ENCODE measurements at regions not wholly inside any gene's neighbourhood (a gene's known extent, or its start where the extent isn't known, plus 50 kb on each side); places are given as distances from the start of the nearest gene placed in this dataset.

DNA sequence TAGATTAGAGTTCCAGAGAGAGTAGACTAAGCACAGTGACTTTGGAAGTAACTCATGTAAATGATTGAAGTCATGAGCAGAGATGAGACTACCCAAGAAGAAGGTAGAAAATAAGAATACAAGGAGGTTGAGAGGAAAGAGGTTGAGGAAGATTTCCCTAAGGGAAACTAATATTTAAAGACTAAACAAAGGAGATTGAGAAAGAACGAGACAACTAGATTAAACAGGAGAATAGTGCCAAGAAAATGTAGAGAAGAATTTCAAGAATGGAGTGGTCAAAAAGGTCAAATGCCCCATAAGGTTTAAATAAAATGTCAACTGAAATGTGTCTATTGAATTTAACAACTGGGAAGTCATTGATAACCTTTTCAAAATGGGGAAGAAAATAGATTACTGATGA lies 59.0 kb downstream of the RPS29 start:
- no peak for DNase-seq

DNA sequence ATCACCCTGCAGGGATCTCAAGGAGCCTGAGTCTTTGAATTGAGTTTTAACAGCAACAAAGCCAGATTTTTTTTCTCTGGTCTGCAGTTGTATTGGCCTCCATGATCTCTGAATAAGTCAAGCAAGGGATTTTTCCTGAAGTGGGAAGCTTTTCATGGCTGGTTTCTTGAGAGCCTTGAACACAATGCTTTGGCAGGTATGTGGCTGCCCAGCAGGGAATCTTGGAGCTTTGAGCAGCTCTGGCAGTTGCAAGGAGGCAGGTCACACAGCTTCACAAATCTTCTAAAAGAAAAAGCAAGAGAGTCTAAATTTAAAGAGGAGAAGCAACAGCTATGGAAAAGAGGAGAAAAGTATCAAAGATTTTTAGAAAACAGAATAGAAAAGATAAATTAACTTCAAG lies 60.1 kb downstream of the RPS29 start:
- no peak for DNase-seq

GRCh38 chr14:49516286-49516685 lies 69.9 kb downstream of the RPS29 start:
- no peak for DNase-seq

- no peak for DNase-seq
These were observed 73.6 kb downstream of the RPS29 start for GRCh38 chr14:49512571-49512970.

DNA sequence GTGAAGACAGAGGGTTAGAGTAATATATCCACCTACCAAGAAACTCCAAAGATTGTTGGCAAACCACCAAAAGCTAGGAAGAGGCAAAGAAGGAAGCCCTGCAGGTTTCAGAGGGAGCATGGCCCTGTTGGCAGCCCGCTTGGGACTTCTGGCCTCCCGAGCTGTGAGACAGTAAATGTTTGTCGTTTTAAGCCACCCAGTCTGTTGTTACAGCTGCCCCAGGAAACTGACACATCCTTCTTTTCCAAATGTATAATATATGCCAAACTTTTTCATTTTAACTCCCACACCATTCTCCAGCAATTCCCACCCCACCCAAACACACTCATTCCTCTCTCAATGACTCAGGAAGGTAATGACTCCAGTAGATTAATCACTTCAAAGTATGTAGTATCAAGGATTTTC lies 74.0 kb downstream of the RPS29 start:
- DNase-seq = no peak

GRCh38 chr14:49508124-49508523 lies 78.1 kb downstream of the RPS29 start:
- DNase-seq = no peak

GRCh38 chr14:49506650-49507049 lies 79.5 kb downstream of the RPS29 start:
- no peak for DNase-seq

DNA sequence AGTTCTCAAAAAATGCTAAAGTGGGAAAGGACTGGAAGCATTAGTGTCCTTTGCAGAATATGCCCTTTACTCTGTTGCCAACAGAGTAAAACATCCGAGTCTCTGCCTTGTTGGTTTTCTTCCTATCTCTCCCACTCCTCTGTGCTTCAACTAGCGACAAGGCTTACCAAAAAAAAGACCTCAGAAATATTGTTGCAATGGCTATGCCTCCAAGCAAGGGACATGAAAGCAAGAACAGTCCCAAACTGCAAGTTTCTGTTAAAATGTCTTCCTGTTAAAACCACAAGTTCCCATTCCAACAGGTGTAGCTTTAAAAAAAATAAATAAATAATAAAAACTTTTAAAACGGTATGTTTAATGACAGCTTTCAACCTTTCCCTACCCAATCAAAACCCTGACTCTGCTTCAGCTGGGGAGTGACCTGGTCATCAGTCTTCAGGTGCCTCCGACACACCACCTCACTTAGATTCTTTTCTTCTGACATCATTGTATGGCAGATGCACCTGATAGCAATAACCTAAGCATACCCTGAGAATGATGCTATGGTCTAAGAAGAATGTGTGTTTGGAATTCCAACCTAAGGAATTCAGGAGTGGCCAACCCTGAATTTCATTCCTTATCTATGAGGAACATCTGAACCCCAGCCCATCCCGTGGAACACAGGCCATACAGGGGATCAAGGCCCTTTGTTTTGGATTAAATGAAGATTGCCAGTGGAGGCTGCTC lies 81.0 kb downstream of the RPS29 start:
- no peak for DNase-seq

DNA sequence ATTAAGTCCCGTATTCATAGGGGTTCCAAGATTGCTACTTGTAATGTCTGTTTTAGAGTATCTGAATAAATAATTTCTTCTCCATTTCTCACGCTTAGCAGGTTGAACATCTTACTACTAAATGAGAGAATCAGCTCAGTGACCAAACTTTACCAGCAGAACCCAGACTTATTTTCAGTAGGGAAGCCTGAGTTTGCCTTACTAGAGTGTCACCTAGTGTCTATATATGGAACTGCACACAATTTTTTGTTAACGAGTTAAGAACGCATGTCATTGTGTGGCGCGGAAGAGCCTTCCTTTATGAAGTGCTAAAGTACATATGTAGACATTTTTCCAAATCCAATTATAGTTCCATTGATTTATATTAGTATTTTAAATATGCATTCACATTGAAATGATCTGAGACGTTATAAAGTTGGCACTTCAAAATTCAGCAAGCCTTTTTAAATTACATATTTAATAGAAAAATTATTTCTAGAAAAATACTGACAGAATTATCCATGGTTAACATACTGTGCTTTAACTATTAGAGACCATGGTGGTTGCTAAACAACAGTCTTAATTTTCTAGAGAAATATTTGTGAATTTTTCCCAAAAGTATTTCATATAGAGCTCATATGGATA lies 88.3 kb downstream of the RPS29 start:
- DNase-seq = no peak

DNA sequence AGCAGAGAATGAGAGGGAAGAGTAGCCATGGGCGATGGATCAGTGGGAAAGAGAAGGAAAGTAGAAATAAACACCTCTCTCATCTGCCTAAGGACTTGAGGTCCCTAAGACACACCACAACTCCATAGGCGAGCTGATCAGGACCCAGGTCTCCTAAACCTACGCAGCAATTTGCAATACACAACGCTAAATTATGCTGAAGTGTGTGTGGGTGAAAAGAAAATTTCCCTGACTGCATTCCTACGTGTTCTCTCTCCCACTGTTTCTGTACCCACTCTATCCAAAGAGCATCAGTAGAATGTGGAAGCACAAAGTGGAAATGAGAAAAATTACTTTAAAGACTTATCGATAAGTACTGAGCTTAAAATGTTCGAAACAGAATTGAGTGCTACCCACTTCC lies 88.9 kb downstream of the RPS29 start:
- no peak for DNase-seq

GRCh38 chr14:49494836-49495235 lies 91.3 kb downstream of the RPS29 start:
- no peak for DNase-seq

- no peak for DNase-seq
These were observed 92.6 kb downstream of the RPS29 start for GRCh38 chr14:49493557-49493956.

GRCh38 chr14:49492151-49492550 lies 94.0 kb downstream of the RPS29 start:
- no peak for DNase-seq

DNA sequence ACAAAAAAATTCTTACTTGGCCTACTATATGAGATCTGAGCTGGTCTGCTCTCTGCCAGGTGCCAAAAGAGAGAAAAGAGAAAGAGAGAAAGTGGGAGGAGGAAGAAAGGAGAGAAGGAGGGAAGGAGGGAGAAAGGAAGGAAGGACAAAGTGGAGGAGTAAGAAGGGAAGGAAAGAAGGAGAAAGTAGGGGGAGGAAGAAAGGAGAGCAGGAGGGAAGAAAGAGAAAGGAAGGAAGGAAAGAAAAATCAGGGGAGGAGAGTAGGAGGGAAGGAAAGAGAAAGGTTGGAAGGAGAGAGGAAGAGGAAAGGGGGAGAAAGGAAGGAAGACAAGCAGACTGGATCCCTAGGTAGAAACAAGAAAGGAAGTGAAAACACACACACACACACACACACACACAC lies 96.8 kb downstream of the RPS29 start:
- no peak for DNase-seq

DNA sequence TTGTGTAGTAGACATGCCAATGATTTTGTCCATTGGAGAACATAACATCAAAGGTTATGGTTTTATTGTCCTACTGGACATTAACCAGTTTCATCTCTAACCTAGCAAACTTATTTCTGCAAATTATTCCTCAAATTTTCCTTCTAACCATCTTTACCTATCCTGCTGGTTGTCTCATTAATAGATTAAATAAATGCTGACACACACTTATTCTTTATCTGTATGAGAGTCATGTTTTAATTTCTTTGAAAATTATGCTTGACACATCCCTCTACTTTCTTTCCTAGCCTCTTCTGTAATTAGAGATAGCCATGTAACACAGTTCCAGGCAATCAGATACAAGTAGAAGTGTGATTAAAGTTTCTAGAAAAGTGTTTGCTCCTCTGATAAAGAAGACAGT lies 98.9 kb downstream of the RPS29 start:
- DNase-seq = no peak

DNA sequence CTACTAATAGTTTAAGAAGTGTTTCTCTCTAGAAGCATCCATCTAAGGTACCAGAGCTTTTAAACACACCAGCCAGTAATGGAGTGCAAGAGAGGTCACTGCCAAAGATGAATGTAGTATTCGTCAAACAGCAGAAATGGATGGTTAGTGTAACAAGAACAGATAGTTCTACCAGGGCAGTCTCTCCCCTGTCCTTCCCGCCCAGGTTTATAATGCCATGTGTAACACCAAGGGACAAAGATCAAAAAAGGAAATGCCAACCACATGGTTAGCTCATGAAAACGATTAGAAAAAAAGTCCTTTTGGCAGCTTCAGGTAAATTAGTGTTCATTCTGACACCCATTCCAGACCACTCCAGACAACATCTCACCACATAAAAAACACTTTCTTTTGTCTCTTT lies 100.9 kb downstream of the RPS29 start:
- DNase-seq = no peak

DNA sequence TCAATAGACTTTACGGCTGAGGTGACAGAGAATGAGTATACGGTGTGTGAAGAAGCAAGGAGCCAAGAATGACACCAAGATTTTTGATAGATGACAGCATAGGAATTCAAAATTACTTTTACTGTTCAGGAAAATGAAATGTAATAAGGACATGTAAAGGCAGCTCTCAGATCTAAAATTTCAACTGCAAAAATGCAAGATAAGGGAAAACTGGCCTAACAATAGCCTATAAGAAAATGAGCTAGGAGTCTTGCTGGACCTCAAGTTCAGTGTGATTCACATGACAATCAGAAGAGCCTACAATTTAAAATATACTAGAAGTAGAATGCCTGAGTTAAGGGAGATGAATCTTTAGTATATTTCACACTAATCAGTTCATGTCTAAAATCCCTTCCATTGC lies 102.0 kb downstream of the RPS29 start:
- DNase-seq = no peak

DNA sequence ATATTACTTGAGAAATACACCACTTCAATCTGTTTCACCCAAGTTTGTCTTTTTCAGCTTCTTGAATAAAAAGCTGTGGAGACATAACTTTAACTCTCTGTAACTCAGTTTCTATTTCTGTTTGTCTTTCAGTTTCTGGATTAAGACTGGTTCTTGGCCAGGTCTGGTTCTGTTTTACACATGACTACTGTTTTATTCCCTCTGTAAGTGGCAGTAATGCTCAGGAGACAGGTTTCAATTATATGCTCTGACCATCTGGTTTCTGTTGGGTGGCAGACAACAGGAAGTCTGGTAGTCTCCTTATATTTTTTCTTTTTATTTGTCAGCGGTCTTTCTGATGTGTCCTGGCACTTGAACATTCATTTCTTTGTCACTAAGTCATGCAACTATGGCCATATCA lies 102.9 kb downstream of the RPS29 start:
- DNase-seq = no peak

DNA sequence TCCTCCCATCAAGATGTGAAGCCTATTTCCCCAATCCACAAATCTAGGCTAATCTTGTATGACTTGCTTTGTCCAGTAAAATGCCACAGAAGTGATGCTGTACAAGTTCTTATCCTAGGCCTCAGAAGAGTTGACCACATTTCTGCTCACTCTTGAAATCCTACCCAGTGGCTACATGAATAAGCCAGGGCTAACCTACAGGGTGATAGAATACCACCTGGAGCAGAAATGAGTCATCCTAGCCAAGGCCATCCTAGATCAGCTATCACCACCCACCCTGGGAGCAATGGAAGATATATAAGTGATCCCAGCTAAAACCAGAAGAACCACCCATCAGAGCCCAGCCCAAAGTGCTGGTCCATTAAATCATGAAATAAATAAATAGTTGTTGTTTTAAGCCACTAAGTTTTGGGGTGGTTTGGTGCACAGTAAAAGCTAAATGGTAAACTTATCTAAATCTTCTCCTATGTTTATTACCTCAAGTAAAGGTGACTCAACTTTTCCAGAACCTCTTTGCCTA lies 105.1 kb downstream of the RPS29 start:
- no peak for DNase-seq

DNA sequence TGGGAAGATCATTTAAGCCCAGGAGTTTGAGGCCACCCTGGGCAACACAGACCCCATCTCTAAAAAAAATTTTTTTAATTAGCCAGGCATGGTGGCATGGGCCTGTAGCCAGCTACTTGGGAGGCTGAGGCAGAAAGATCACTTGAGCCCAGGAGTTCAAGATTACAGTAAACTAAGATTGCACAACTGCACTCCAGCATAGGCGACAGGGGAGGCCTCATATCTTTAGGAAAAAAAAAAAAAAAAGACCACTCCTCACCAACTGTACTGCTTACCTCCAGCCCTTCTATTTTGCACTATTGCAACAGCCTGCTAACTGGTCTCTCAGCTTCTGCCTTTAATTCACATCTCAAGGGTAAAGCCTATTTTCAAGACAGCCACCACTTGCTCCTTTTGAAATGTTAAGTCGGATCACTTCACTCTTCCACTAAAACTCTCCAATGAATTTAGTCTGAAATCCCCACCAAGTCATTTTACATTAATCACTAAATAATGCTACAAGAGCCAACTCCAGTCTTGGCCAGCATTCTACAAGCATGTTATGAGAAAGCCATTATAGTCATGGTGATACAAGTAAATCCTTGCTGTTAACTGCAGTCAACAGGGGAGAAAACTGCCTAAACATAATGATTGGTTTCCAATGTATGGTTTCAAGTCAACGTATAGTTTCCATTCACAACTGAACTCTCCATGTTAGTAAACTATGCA lies 106.0 kb downstream of the RPS29 start:
- DNase-seq = no peak

- DNase-seq = no peak
These were observed 106.7 kb downstream of the RPS29 start for GRCh38 chr14:49479432-49479831.

DNA sequence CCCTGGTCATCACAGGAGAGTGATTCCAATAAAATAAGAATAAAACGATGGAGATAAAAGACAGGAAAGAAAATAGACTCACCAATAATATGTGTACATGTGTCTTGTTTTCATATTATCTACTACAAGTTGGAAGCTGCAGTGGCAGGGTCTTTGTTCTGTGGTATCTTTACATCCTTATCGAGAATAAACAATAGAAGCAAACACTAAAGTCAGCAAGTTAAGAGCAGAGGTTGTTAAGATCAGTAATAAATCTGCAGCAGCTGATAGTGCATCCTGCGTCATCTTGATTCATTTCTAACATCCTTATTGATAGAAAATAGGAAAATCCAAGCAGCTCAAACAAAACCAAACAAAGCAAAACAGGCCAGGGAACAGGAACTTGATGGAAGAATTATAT lies 107.4 kb downstream of the RPS29 start:
- no peak for DNase-seq

DNA sequence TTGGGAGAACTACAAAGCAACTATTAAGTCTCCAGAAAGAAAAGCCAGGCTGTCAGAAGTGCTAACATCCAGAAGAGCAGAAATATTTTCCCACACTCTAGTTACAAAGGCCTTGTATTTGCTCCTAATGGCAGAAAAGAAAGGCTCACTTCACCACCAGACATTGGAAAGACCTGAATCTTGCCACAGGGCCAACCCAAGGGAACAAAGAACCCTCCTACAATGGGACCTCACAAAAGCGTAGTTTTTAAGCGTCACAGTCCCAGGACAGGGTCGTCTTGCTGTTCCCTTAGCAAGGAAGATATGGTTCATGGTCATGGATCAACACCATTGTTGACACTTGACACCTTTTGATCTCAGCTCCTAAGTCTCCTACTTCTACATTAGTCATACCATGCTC lies 119.1 kb downstream of the RPS29 start:
- no peak for DNase-seq

- DNase-seq = no peak
These were observed 121.3 kb downstream of the RPS29 start for GRCh38 chr14:49464885-49465284.

Measured in occipital lobe (tissue), 1 donor.